DOHH2 (cell line): ENCODE measurements at regions not wholly inside any gene's neighbourhood (a gene's known extent, or its start where the extent isn't known, plus 50 kb on each side); places are given as distances from the start of the nearest gene placed in this dataset.

ENCODE experiments used
- H3F3A ChIP-seq: fragments of 200-600 bp; sonication (generic), shearing (Covaris generic); 2 replicates; pipeline ENCODE4 v1.6.0; 2016; ENCODE audit warnings: antibody characterized with exemption, mild to moderate bottlenecking; ENCODE audit not compliant: control insufficient read depth, insufficient read depth
- H3K27ac ChIP-seq: fragments of 200-600 bp; sonication (generic); 2 replicates; pipeline ENCODE4 v1.5.1; 2014; ENCODE audit warnings: low read depth, mild to moderate bottlenecking, low read length, moderate library complexity
- H3K27me3 ChIP-seq: fragments of 200-600 bp; sonication (generic); 2 replicates; pipeline ENCODE4 v1.6.1; 2014; ENCODE audit warnings: mild to moderate bottlenecking, low read length, mixed read lengths; ENCODE audit not compliant: control insufficient read depth
- H3K36me3 ChIP-seq: fragments of 200-600 bp; sonication (generic); 2 replicates; pipeline ENCODE4 v1.6.1; 2014; ENCODE audit warnings: mild to moderate bottlenecking, low read length, moderate library complexity, mixed read lengths; ENCODE audit not compliant: control insufficient read depth
- H3K4me1 ChIP-seq: fragments of 200-600 bp; sonication (generic); 2 replicates; pipeline ENCODE4 v1.6.1; 2014; ENCODE audit warnings: mild to moderate bottlenecking, low read length, mixed read lengths; ENCODE audit not compliant: control insufficient read depth
- H3K4me2 ChIP-seq: fragments of 200-600 bp; sonication (generic); 2 replicates; pipeline ENCODE4 v1.6.0; 2014; ENCODE audit warnings: mild to moderate bottlenecking, low read length, moderate library complexity
- H3K4me3 ChIP-seq: fragments of 200-600 bp; sonication (generic); 2 replicates; pipeline ENCODE4 v1.5.1; 2014; ENCODE audit warnings: mild to moderate bottlenecking, low read length, mixed read lengths
- H3K79me2 ChIP-seq: fragments of 200-600 bp; sonication (generic); 2 replicates; pipeline ENCODE4 v1.6.1; 2014; ENCODE audit warnings: mild to moderate bottlenecking, low read length, mixed read lengths; ENCODE audit not compliant: control insufficient read depth
- H3K9me2 ChIP-seq: fragments of 200-600 bp; sonication (generic); replicated peaks from 2 replicates; pipeline ENCODE4 v1.6.1; 2014; ENCODE audit warnings: mild to moderate bottlenecking, low read length, mixed read lengths; ENCODE audit not compliant: control insufficient read depth
- H3K9me3 ChIP-seq: fragments of 200-600 bp; sonication (generic); 2 replicates; pipeline ENCODE4 v1.6.1; 2014; ENCODE audit warnings: antibody characterized with exemption, low read length, mixed read lengths; ENCODE audit not compliant: control insufficient read depth, insufficient read depth
- H4K20me1 ChIP-seq: fragments of 200-600 bp; sonication (generic); 2 replicates; pipeline ENCODE4 v1.6.0; 2014; ENCODE audit warnings: low read depth, mild to moderate bottlenecking, antibody characterized with exemption, low read length, moderate library complexity; ENCODE audit not compliant: control insufficient read depth, insufficient read depth
- CTCF ChIP-seq: fragments of 200-600 bp; sonication (generic); IDR thresholded peaks from one replicate; pipeline ENCODE4 v1.5.1; 2014; ENCODE audit warnings: antibody characterized with exemption, mild to moderate bottlenecking, low read depth, low read length; ENCODE audit not compliant: poor library complexity, severe bottlenecking
- EZH2phosphoT487 ChIP-seq: fragments of 200-600 bp; sonication (generic); IDR thresholded peaks from 2 replicates; pipeline ENCODE4 v1.6.1; 2017; ENCODE audit warnings: borderline replicate concordance, mild to moderate bottlenecking, antibody characterized with exemption, low read length, moderate library complexity, mixed read lengths

- H3F3A ChIP-seq = no peaks in the 10 kb centered on the region
- no peaks in the 10 kb centered on the region for H3K27me3 ChIP-seq
- H3K36me3 ChIP-seq = no peaks in the 10 kb centered on the region
- H3K4me1 ChIP-seq = no peaks in the 10 kb centered on the region
- H3K4me3 ChIP-seq = no peak overlapping the region
- no peaks in the 10 kb centered on the region for H3K79me2 ChIP-seq
- H3K9me2 ChIP-seq = no peaks in the 10 kb centered on the region
- no peak overlapping the region for H3K4me2 ChIP-seq
- no peaks in the 10 kb centered on the region for H4K20me1 ChIP-seq
- H3K9me3 ChIP-seq = peaks cover 2% of the 10 kb centered on the region; the same call in 1 of the 2 replicates
- TF ChIP-seq CTCF (no peak), EZH2phosphoT487 (no peak)
- no peak overlapping the region for H3K27ac ChIP-seq
Observed at GRCh38 chr10:37675449-37675848, 182.0 kb downstream of the ZNF248 start.

- H3K79me2 ChIP-seq = no peaks in the 10 kb centered on the region
- no peaks in the 10 kb centered on the region for H3K27me3 ChIP-seq
- no peak overlapping the region for H3K4me3 ChIP-seq
- no peaks in the 10 kb centered on the region for H4K20me1 ChIP-seq
- H3K9me2 ChIP-seq = no peaks in the 10 kb centered on the region
- H3F3A ChIP-seq = no peaks in the 10 kb centered on the region
- no peaks in the 10 kb centered on the region for H3K4me1 ChIP-seq
- TF ChIP-seq CTCF = no peak
- no peak overlapping the region for H3K27ac ChIP-seq
- no peak overlapping the region for H3K4me2 ChIP-seq
- H3K9me3 ChIP-seq = no peaks in the 10 kb centered on the region
- H3K36me3 ChIP-seq = no peaks in the 10 kb centered on the region
Observed at GRCh38 chr10:37671802-37672201, 185.6 kb downstream of the ZNF248 start.

- no peaks in the 10 kb centered on the region for H3K79me2 ChIP-seq
- TF ChIP-seq EZH2phosphoT487 = no peak
- no peak for TF ChIP-seq CTCF
- H3K4me2 ChIP-seq = no peak overlapping the region
Observed at GRCh38 chr10:37667736-37668135, 189.7 kb downstream of the ZNF248 start.

GRCh38 chr10:37654466-37654865 lies 202.9 kb downstream of the ZNF248 start:
- no peaks in the 10 kb centered on the region for H4K20me1 ChIP-seq
- H3F3A ChIP-seq = no peaks in the 10 kb centered on the region
- H3K9me2 ChIP-seq = no peaks in the 10 kb centered on the region
- H3K9me3 ChIP-seq = no peaks in the 10 kb centered on the region
- no peak overlapping the region for H3K4me3 ChIP-seq
- H3K4me2 ChIP-seq = no peak overlapping the region
- TF ChIP-seq CTCF = no peak
- TF ChIP-seq EZH2phosphoT487 = no peak
- no peaks in the 10 kb centered on the region for H3K4me1 ChIP-seq
- H3K36me3 ChIP-seq = no peaks in the 10 kb centered on the region
- no peaks in the 10 kb centered on the region for H3K79me2 ChIP-seq
- no peak overlapping the region for H3K27ac ChIP-seq
- H3K27me3 ChIP-seq = no peaks in the 10 kb centered on the region

More at GRCh38 chr10:37667736-37668135, 189.7 kb downstream of the ZNF248 start:
- Histone ChIP-seq H3K4me1 (no peaks in the 10 kb centered on the region), H3K9me2 (no peaks in the 10 kb centered on the region), H3F3A (no peaks in the 10 kb centered on the region), H3K9me3 (no peaks in the 10 kb centered on the region), H3K4me3 (no peak overlapping the region), H3K27ac (no peak overlapping the region), H4K20me1 (no peaks in the 10 kb centered on the region), H3K36me3 (no peaks in the 10 kb centered on the region), H3K27me3 (no peaks in the 10 kb centered on the region)
